Pancreas (tissue), 10 donors: ENCODE measurements at regions not wholly inside any gene's neighbourhood (a gene's known extent, or its start where the extent isn't known, plus 50 kb on each side); places are given as distances from the start of the nearest gene placed in this dataset.

Source experiments
- ATAC-seq, 4 donors: fragments of 200-7000 bp; cut with Tn5 transposase; one replicate each; pipeline versions ENCODE4 v1.8.0 to v1.9.1; 2020; ENCODE audit warnings: mild to moderate bottlenecking in 4 of 4, moderate library complexity in 4 of 4
- DNase-seq, 6 donors: peaks; one replicate each; pipeline ENCODE4 v3.0.0-alpha.2; 2020
- FAIRE-seq: peaks from 2 replicates; lab custom pipeline; 2012; peaks lifted over from hg19 to GRCh38; lab: Jason Lieb, UNC
- H3K27ac ChIP-seq, 4 donors: fragments of 200-600 bp; sonication (generic); 1 replicate in 3 of 4; 2 replicates in 1 of 4; pipeline versions ENCODE4 v1.5.0 to v1.8.0; 2020
- H3K27me3 ChIP-seq, 4 donors: fragments of 200-600 bp; one replicate each; pipeline ENCODE4 v1.8.0; 2021
- H3K36me3 ChIP-seq, 3 donors: fragments of 200-600 bp; sonication (generic) in 1 of 3; one replicate each; pipeline versions ENCODE4 v1.5.0 to v1.8.0; 2020 to 2021
- H3K4me1 ChIP-seq, 3 donors: fragments of 200-600 bp; one replicate each; pipeline ENCODE4 v1.8.0; 2021
- H3K4me3 ChIP-seq, 4 donors: fragments of 200-600 bp; sonication (generic) in 2 of 4; one replicate each; pipeline versions ENCODE4 v1.5.0 to v1.8.0; 2020 to 2021
- H3K9me3 ChIP-seq, 4 donors: fragments of 200-600 bp; one replicate each; pipeline ENCODE4 v1.8.0; 2021
- WGBS, 2 donors: extraction: QIAGEN DNeasy Blood & Tissue Kit; methylation state at CpG; one replicate each; pipeline ENCODE4 v1.1.7; 2013; 5-methylcytosine and 5-hydroxymethylcytosine counted together
- intact Hi-C, 3 donors: fragments of 100-400 bp; cut with DNase I; formaldehyde crosslinking; loops; one replicate each; pipeline versions ENCODE4 v1.11.1 to v1.14.2; 2022
- TF ChIP-seq, protein P1 (sequence below), 4 donors: fragments of 200-600 bp; sonication (generic) in 3 of 4; IDR thresholded peaks; one replicate each; pipeline versions ENCODE4 v1.5.0 to v1.8.0; 2021; ENCODE audit warnings: antibody characterized with exemption in 4 of 4
- donor health status: healthy with polysubstance abuse.
- donor health status: DM: no; HTN: no; CAD: no; lungs with moderate emphysema.
- donor health status: DM: no; HTN: no; CAD: no.
- donor health status: control.
- donor health status: control.
- donor health status: Bipolar disorder and iron deficiency.
- donor health status: DM: yes; HTN: yes; CAD: no.
- donor health status: DM: no; HTN: no; CAD: no.
- donor health status: DM: no; HTN: no; CAD: no.
- donor health status: DM: yes; HTN: yes; CAD: no.

DNA sequence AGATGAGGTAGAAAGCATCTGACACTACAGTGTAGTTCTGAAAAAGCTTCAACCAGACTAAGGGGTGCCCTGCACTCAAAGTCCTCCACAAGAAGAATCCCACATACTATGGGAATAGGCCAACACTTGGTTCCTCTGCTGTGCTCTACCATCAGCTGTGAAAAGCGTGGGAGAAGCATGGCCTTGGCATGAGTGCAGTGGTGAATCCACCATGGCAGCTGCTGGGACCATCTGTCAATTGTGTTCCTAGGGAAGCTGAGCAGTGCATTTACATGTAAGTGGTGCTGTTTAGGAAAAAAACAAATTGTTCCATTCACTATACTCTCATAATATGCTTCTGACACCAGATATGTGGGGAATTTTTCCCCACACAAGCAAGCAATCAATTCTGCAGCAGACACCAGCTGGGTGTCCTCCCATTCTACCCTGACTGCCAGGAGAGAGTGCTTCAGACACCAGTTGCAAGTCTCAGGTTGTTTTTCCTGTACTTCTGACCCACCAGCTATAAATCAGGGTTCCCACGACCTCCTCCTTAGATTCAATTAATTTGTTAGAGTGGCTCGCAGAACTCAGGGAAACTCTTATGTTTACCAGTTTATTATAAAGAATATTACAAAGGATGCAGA lies 230.8 kb upstream of the CHRM3 start:
- Histone ChIP-seq H3K9me3 (no peaks in the 10 kb centered on the region), H3K4me3 (no peak overlapping the region), H3K27me3 (no peaks in the 10 kb centered on the region), H3K36me3 (no peaks in the 10 kb centered on the region), H3K27ac (no peak overlapping the region), H3K4me1 (no peaks in the 10 kb centered on the region)
- no peak for DNase-seq
- 62 to 67% methylated on average over 3 of the region's 3 CpGs for whole genome bisulfite sequencing, 2 donors
- FAIRE-seq: no peak
- intact Hi-C loops: no loop called here
- no peak for ATAC-seq
- TF ChIP-seq, protein P1, sequence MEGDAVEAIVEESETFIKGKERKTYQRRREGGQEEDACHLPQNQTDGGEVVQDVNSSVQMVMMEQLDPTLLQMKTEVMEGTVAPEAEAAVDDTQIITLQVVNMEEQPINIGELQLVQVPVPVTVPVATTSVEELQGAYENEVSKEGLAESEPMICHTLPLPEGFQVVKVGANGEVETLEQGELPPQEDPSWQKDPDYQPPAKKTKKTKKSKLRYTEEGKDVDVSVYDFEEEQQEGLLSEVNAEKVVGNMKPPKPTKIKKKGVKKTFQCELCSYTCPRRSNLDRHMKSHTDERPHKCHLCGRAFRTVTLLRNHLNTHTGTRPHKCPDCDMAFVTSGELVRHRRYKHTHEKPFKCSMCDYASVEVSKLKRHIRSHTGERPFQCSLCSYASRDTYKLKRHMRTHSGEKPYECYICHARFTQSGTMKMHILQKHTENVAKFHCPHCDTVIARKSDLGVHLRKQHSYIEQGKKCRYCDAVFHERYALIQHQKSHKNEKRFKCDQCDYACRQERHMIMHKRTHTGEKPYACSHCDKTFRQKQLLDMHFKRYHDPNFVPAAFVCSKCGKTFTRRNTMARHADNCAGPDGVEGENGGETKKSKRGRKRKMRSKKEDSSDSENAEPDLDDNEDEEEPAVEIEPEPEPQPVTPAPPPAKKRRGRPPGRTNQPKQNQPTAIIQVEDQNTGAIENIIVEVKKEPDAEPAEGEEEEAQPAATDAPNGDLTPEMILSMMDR (IDR thresholded peaks at IDR 0.05): no peak

DNA sequence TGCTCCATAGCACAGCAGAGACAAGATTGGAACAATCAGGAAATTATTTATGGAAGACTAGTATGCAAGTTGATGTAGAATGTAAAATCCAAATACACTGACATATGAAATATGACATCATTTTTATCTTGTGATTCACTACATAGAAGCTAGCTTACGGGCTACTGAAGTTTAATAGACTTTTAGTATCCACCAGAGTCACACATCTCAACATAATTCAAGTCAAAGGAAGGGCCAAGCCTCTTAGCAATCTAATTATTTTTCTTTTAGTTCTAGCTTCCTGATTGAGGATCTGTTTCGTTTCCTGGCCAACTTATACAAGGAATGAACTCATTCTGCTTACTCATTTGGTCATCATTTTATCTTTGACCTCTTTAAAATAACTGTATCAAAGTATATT lies 234.4 kb upstream of the CHRM3 start:
- DNase-seq (no peak), FAIRE-seq (no peak), ATAC-seq (no peak)
- no peak overlapping the region for H3K27ac ChIP-seq
- no peaks in the 10 kb centered on the region for H3K4me1 ChIP-seq
- TF ChIP-seq, protein P1 (IDR thresholded peaks at IDR 0.05): no peak
- H3K4me3 ChIP-seq: no peak overlapping the region
- WGBS, 2 donors: 61 to 72% methylated on average over 2 of the region's 2 CpGs
- no peaks in the 10 kb centered on the region for H3K9me3 ChIP-seq
- intact Hi-C loops: no loop called here
- H3K36me3 ChIP-seq: no peaks in the 10 kb centered on the region
- no peaks in the 10 kb centered on the region for H3K27me3 ChIP-seq

DNA sequence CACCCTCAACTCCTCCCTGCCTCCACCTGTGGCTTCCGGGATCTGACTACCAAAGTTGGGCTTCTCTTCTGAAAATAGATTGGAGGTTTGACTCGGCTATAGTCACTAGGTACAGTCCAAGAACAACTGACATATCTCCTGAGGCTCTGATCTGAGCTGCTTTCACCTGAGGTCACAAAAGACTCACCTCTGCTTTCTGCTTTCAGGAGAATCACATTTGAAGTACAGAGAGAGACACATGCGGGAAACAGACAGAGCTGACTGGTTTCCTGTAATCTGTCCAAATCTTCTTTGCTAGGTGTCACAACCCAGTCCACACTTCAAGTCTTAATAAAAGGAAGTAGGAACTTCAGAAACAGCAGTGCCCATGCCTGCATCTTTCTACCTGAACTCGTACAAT lies 245.4 kb upstream of the CHRM3 start:
- WGBS, 2 donors: 86 to 93% methylated on average over 4 of the region's 4 CpGs
- H3K4me3 ChIP-seq: no peak overlapping the region
- no peaks in the 10 kb centered on the region for H3K27me3 ChIP-seq
- intact Hi-C loops: no loop called here
- no peak for ATAC-seq
- no peaks in the 10 kb centered on the region for H3K9me3 ChIP-seq
- TF ChIP-seq, protein P1 (IDR thresholded peaks at IDR 0.05): no peak
- no peaks in the 10 kb centered on the region for H3K36me3 ChIP-seq
- FAIRE-seq: no peak
- no peak overlapping the region for H3K27ac ChIP-seq
- DNase-seq: no peak
- H3K4me1 ChIP-seq: no peaks in the 10 kb centered on the region

DNA sequence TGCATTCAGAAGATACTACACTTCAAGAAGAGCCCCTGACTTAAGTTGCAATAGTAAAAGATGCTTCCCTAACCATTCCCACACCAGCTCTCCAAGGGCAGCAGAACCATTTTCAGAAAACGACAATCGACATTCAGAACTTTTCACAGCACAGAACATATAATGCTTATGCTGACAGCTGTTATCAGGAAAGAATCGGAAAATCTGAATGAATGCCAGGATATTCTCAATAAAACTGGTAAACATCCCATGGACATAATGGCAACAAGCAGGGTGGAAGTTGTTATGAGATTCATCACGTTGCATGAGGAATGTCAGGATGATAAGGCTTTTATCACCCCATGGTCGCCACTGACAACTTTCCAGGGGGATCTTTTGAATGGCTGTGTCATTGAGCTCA lies 246.6 kb upstream of the CHRM3 start:
- H3K4me1 ChIP-seq: no peaks in the 10 kb centered on the region
- WGBS, 2 donors: 68 to 70% methylated on average over 5 of the region's 5 CpGs
- no peak overlapping the region for H3K27ac ChIP-seq
- FAIRE-seq: no peak
- no peak overlapping the region for H3K4me3 ChIP-seq
- ATAC-seq: no peak
- DNase-seq: no peak
- H3K9me3 ChIP-seq: no peaks in the 10 kb centered on the region
- intact Hi-C loops: no loop called here
- TF ChIP-seq, protein P1 (IDR thresholded peaks at IDR 0.05): no peak
- H3K27me3 ChIP-seq: no peaks in the 10 kb centered on the region
- no peaks in the 10 kb centered on the region for H3K36me3 ChIP-seq

DNA sequence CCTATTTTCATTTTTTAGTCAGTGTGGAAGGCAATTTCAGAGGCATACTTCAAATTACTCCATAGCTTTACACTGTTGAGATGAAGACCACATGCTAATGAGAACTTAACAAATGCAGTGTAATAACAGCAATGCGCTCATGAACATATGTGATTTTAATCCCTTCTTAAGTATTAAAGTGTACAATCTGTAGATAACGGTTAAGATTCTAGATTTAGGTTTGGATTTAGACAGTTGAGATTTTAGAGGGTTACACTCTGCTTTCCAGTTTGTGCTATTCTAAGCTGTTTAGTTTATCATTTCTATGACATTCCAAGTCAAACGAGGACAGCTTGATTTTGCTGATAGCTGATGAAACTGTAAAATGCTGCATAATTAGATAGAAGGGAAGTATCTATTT lies 257.8 kb upstream of the CHRM3 start:
- ATAC-seq (no peak), DNase-seq (no peak), FAIRE-seq (no peak)
- intact Hi-C loops: no loop called here
- Histone ChIP-seq H3K9me3 (no peaks in the 10 kb centered on the region), H3K4me3 (no peak overlapping the region), H3K27me3 (no peaks in the 10 kb centered on the region), H3K4me1 (no peaks in the 10 kb centered on the region), H3K36me3 (no peaks in the 10 kb centered on the region), H3K27ac (no peak overlapping the region)
- WGBS, 2 donors: 67% methylated on average over 3 of the region's 3 CpGs
- TF ChIP-seq, protein P1 (IDR thresholded peaks at IDR 0.05): no peak
